ENCODE measurements at regions not wholly inside any gene's neighbourhood (a gene's known extent, or its start where the extent isn't known, plus 50 kb on each side); places are given as distances from the start of the nearest gene placed in this dataset.
"Not testable (repeated sequence)": the region's sequence is repeated elsewhere in the genome, so short reads cannot be mapped to it uniquely, and the experiment has no call there.

DNA sequence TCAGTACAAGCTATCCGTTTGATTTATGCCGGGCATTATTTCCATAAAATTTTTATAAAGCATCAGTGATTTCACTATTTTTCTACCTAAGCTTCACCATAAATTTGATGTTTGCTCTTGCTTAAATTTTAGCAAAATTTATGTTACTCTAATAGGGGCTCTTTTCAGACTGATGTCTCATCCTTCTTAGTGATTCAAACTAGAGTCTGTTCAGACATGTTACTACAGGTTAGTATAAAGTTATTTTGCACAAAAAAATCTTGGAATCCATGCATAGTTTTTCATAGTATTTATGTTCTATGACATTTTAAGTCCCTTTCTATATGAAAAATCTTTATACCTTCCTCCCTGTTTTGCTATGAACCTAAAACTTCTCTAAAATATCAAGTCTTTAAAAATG, 1151.9 kb downstream of the SLITRK5 start:
- H3K27me3 Mint-ChIP-seq (ENCODE audit: unreplicated experiment) = no peaks in the 10 kb centered on the region
- H3K9me3 Mint-ChIP-seq (ENCODE audit: unreplicated experiment) = no peaks in the 10 kb centered on the region
- H3K4me3 Mint-ChIP-seq (ENCODE audit: unreplicated experiment) = no peak overlapping the region
- no peak for TF ChIP-seq CTCF (IDR thresholded peaks at IDR 0.05; ENCODE audit: unreplicated experiment)
- H3K27ac Mint-ChIP-seq (ENCODE audit: unreplicated experiment) = no peak overlapping the region
- no peak for DNase-seq (ENCODE audit: low spot score)
- H3K4me1 Mint-ChIP-seq (ENCODE audit: unreplicated experiment) = no peaks in the 10 kb centered on the region
- H3K36me3 Mint-ChIP-seq (ENCODE audit: low read depth, unreplicated experiment) = no peaks in the 10 kb centered on the region

- H3K9me3 Mint-ChIP-seq (ENCODE audit: unreplicated experiment) = no peaks in the 10 kb centered on the region
- no peaks in the 10 kb centered on the region for H3K36me3 Mint-ChIP-seq (ENCODE audit: low read depth, unreplicated experiment)
- TF ChIP-seq CTCF (IDR thresholded peaks at IDR 0.05; ENCODE audit: unreplicated experiment) = no peak
- H3K27ac Mint-ChIP-seq (ENCODE audit: unreplicated experiment) = no peak overlapping the region
- no peak overlapping the region for H3K4me3 Mint-ChIP-seq (ENCODE audit: unreplicated experiment)
- H3K4me1 Mint-ChIP-seq (ENCODE audit: unreplicated experiment) = no peaks in the 10 kb centered on the region
- no peaks in the 10 kb centered on the region for H3K27me3 Mint-ChIP-seq (ENCODE audit: unreplicated experiment)
- DNase-seq (ENCODE audit: low spot score) = no peak
Observed at GRCh38 chr13:88824218-88824617, 1153.0 kb downstream of the SLITRK5 start.

DNA sequence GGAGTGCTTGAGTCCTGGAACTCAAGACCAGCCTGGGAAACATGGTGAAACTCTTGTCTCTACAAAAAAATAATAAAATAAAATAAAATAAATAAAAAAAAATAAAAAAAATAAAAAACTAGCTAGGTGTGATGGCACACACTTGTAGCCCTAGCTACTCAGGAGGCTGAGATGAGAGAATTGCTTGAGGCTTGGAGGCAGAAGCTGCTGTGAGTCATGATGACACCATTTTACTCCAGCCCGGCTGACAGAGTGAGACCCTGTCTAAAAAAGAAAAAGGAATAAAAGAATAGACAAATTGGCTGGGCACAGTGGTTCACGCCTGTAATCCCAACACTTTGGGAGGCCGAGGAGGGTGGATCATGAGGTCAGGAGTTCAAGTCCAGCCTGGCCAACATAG, 1168.9 kb downstream of the SLITRK5 start:
- Mint-ChIP-seq H3K27ac (ENCODE audit: unreplicated experiment) (no peak overlapping the region), H3K4me3 (ENCODE audit: unreplicated experiment) (no peak overlapping the region), H3K4me1 (ENCODE audit: unreplicated experiment) (no peaks in the 10 kb centered on the region), H3K36me3 (ENCODE audit: low read depth, unreplicated experiment) (no peaks in the 10 kb centered on the region), H3K9me3 (ENCODE audit: unreplicated experiment) (no peaks in the 10 kb centered on the region), H3K27me3 (ENCODE audit: unreplicated experiment) (no peaks in the 10 kb centered on the region)
- DNase-seq (ENCODE audit: low spot score) = no peak
- TF ChIP-seq CTCF (IDR thresholded peaks at IDR 0.05; ENCODE audit: unreplicated experiment) = no peak

GRCh38 chr13:88852293-88852692, 1181.1 kb downstream of the SLITRK5 start:
- H3K4me1 Mint-ChIP-seq (ENCODE audit: unreplicated experiment); H3K27ac Mint-ChIP-seq (ENCODE audit: unreplicated experiment); H3K9me3 Mint-ChIP-seq (ENCODE audit: unreplicated experiment); H3K36me3 Mint-ChIP-seq (ENCODE audit: low read depth, unreplicated experiment); H3K4me3 Mint-ChIP-seq (ENCODE audit: unreplicated experiment); DNase-seq (ENCODE audit: low spot score); H3K27me3 Mint-ChIP-seq (ENCODE audit: unreplicated experiment): not testable (repeated sequence)

DNA sequence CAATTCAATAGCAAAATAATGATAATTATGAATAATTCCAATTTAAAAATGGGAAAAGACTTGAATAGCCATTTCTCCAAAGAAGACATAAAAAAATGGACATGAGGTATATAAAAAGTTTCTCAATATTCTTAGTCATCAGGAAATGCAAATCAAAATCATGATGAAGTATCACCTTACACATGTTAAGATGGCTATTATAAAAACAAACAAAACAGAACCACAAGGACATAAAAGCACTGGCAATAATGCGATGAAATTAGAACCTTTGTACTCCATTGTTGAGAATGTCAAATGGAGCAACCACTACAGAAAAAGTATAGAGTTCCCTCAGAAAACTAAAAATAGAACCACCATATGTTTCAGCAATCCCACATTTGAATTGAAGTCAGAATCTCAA, 1186.1 kb downstream of the SLITRK5 start:
- Mint-ChIP-seq H3K27me3 (ENCODE audit: unreplicated experiment) (no peaks in the 10 kb centered on the region), H3K9me3 (ENCODE audit: unreplicated experiment) (no peaks in the 10 kb centered on the region), H3K4me3 (ENCODE audit: unreplicated experiment) (no peak overlapping the region), H3K27ac (ENCODE audit: unreplicated experiment) (no peak overlapping the region), H3K4me1 (ENCODE audit: unreplicated experiment) (no peaks in the 10 kb centered on the region), H3K36me3 (ENCODE audit: low read depth, unreplicated experiment) (no peaks in the 10 kb centered on the region)
- TF ChIP-seq CTCF (IDR thresholded peaks at IDR 0.05; ENCODE audit: unreplicated experiment) = no peak
- DNase-seq (ENCODE audit: low spot score) = no peak

- Mint-ChIP-seq H3K4me3 (ENCODE audit: unreplicated experiment) (no peak overlapping the region), H3K27ac (ENCODE audit: unreplicated experiment) (no peak overlapping the region), H3K4me1 (ENCODE audit: unreplicated experiment) (peaks cover 9% of the 10 kb centered on the region), H3K27me3 (ENCODE audit: unreplicated experiment) (no peaks in the 10 kb centered on the region), H3K36me3 (ENCODE audit: low read depth, unreplicated experiment) (no peaks in the 10 kb centered on the region), H3K9me3 (ENCODE audit: unreplicated experiment) (no peaks in the 10 kb centered on the region)
- TF ChIP-seq CTCF (IDR thresholded peaks at IDR 0.05; ENCODE audit: unreplicated experiment) = no peak
- DNase-seq (ENCODE audit: low spot score) = no peak
Observed at GRCh38 chr13:88862095-88862620, 1191.0 kb downstream of the SLITRK5 start.
